ENCODE measurements at regions not wholly inside any gene's neighbourhood (a gene's known extent, or its start where the extent isn't known, plus 50 kb on each side); places are given as distances from the start of the nearest gene placed in this dataset.
A peak's percentile ranks its signal among the peaks of the same experiment; 100 is the strongest.

DNA sequence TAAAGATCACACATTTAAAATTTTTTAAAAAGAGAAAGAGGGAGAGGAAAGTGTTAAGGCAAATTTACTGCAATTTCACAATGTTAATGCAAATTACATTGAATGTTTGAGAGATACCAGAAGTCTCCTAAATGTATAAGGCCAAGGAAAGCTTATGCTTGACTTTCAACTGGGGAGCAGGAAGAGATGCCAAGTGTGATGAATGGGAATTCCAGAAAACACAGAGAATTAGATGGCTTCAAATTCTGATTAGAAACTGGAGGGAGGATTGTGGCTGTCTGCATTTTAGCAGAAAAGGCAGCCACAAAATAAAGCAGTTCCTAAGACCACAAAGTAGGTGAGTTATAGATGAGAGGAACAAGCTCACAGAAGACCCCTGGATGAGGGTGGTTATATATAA is 328.3 kb upstream of the CITED2 start:
- no peaks in the 10 kb centered on the region for H3K36me3 ChIP-seq
- no peak for TF ChIP-seq CTCF (IDR thresholded peaks at IDR 0.05)
- H3K4me3 ChIP-seq: no peak overlapping the region
- peaks cover 5% of the 10 kb centered on the region for H3K4me1 ChIP-seq
- no peak overlapping the region for H3K27ac ChIP-seq
- ATAC-seq: no peak
- no peak for DNase-seq
- no peaks in the 10 kb centered on the region for H3K27me3 ChIP-seq (ENCODE audit: low read depth)
- intact Hi-C loops (cut with DNase I): no loop called here
- H3K9me3 ChIP-seq: no peaks in the 10 kb centered on the region

- intact Hi-C loops (cut with DNase I): no loop called here
- H3K4me3 ChIP-seq: no peak overlapping the region
Measured at GRCh38 chr6:139701695-139702094, 327.2 kb upstream of the CITED2 start.

DNA sequence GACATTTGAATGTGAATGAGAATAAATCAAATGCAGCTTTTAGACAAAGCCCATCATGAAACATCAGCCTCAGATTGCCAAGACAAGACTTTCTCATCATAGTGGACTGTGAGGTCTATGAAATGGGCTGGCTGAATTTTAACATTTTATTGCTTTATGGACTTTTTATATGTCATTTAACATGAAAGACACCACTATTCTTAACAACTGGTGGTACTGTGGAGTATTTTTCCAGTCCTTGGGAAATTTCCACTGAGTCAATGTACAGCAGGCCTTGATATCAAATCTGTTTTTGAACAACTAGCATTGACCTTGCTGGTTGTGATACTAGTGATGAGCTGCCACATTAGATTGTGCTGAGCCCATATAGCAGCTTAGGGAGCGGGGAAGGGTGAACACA is 326.6 kb upstream of the CITED2 start:
- Histone ChIP-seq H3K36me3 (no peaks in the 10 kb centered on the region), H3K27ac (no peak overlapping the region), H3K4me1 (peaks cover 5% of the 10 kb centered on the region), H3K9me3 (no peaks in the 10 kb centered on the region), H3K4me3 (no peak overlapping the region), H3K27me3 (ENCODE audit: low read depth) (no peaks in the 10 kb centered on the region)
- TF ChIP-seq CTCF (IDR thresholded peaks at IDR 0.05): no peak
- intact Hi-C loops (cut with DNase I): no loop called here
- no peak for DNase-seq
- ATAC-seq: no peak

More at GRCh38 chr6:139701695-139702094, 327.2 kb upstream of the CITED2 start:
- no peak for TF ChIP-seq CTCF (IDR thresholded peaks at IDR 0.05)
- ATAC-seq (no peak), DNase-seq (no peak)
- no peaks in the 10 kb centered on the region for H3K27me3 ChIP-seq (ENCODE audit: low read depth)
- no peaks in the 10 kb centered on the region for H3K36me3 ChIP-seq
- peaks cover 5% of the 10 kb centered on the region for H3K4me1 ChIP-seq
- no peaks in the 10 kb centered on the region for H3K9me3 ChIP-seq
- no peak overlapping the region for H3K27ac ChIP-seq

- intact Hi-C loops (cut with DNase I): no loop called here
- no peak for ATAC-seq
- peak overlapping the region; percentile 16 for H3K27ac ChIP-seq
Measured at GRCh38 chr6:139699911-139700310, 325.5 kb upstream of the CITED2 start.

GRCh38 chr6:139699335-139699734 is 324.9 kb upstream of the CITED2 start:
- peak; percentile 45 to 77 for ATAC-seq

More at GRCh38 chr6:139699911-139700310, 325.5 kb upstream of the CITED2 start:
- Histone ChIP-seq H3K27me3 (ENCODE audit: low read depth) (no peaks in the 10 kb centered on the region), H3K4me1 (peaks cover 5% of the 10 kb centered on the region), H3K36me3 (no peaks in the 10 kb centered on the region), H3K4me3 (no peak overlapping the region), H3K9me3 (no peaks in the 10 kb centered on the region)
- TF ChIP-seq CTCF (IDR thresholded peaks at IDR 0.05): no peak
- DNase-seq: no peak

More at GRCh38 chr6:139699335-139699734, 324.9 kb upstream of the CITED2 start:
- Histone ChIP-seq H3K27ac (peak overlapping the region; percentile 16), H3K36me3 (no peaks in the 10 kb centered on the region), H3K9me3 (no peaks in the 10 kb centered on the region), H3K4me3 (no peak overlapping the region), H3K4me1 (peaks cover 5% of the 10 kb centered on the region), H3K27me3 (ENCODE audit: low read depth) (no peaks in the 10 kb centered on the region)
- intact Hi-C loops (cut with DNase I): no loop called here
- DNase-seq: no peak
- no peak for TF ChIP-seq CTCF (IDR thresholded peaks at IDR 0.05)

All from lower lobe of right lung (tissue), 2 donors.